Kidney tubule cell (primary cell): ENCODE measurements at regions not wholly inside any gene's neighbourhood (a gene's known extent, or its start where the extent isn't known, plus 50 kb on each side); places are given as distances from the start of the nearest gene placed in this dataset.

Experiments used
- DNase-seq: peaks from one replicate; pipeline ENCODE4 v3.0.0-alpha.2; 2018; ENCODE audit warnings: low spot score

DNA sequence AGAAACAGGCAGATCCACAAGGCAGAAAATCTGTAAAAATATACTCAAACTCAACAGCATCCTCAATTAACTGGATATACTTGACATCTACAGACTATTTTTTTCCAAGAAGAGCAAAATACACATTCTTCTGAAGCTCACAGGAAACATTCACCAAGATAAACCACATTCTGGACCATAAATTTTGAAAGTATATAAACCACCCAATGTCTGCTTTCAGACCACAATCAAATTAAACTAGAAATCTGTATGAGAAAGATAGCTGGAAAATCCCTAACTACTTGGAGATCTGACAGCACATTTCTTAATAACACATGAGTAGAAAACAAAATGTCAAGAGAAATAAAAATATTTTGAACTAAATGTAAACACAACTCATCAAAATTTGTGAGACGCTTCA is 195.5 kb downstream of the ERMARD start:
- no peak for DNase-seq

DNA sequence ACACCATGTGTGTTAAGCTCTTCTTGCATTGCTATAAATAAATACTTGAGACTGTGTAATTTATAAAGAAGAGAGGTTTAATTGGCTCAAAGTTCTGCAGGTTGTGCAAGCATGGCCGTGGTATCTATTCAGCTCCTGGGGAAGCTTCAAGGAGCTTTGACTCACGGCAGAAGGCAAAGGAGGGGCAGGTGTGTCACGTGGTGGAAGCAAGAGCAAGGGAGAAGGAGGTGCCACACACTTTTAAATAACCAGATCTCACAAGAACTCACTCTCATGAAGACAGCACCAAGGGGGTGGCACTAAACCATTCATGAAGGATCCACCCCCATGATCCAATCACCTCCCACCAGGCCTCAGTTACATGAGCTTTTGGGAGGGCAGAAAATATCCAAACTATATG is 193.7 kb downstream of the ERMARD start:
- no peak for DNase-seq

DNA sequence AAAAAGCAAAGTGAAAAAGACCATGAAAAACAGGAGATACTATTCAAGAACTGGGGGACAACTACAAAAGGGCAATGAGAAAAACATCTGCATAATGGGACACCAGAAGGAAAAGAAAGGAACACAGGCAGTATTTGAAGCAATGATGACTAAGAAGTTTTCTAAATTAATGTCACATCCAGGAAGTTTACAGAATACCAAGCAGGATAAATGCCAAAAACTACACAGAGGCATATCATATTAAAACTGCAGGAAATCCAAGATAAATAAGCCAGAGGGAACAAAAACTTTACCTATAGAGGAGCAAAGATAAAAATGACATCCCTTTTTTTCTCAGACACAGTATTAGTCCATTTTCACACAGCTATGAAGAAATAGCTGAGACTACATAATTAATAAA is 193.0 kb downstream of the ERMARD start:
- no peak for DNase-seq

DNA sequence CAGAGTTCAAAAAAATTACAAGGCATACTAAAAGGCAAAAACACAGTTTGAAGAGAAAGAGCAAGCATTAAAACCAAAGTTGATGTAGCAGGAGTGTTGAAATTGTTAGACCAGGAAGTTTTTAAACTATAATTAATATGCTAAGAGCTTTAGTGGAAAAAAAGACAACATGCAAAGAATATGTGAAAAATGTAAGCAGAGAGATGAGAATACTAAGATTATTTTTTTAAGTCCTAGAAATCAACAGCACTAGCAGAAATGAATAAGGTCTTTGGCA is 192.6 kb downstream of the ERMARD start:
- DNase-seq, result no peak

DNA sequence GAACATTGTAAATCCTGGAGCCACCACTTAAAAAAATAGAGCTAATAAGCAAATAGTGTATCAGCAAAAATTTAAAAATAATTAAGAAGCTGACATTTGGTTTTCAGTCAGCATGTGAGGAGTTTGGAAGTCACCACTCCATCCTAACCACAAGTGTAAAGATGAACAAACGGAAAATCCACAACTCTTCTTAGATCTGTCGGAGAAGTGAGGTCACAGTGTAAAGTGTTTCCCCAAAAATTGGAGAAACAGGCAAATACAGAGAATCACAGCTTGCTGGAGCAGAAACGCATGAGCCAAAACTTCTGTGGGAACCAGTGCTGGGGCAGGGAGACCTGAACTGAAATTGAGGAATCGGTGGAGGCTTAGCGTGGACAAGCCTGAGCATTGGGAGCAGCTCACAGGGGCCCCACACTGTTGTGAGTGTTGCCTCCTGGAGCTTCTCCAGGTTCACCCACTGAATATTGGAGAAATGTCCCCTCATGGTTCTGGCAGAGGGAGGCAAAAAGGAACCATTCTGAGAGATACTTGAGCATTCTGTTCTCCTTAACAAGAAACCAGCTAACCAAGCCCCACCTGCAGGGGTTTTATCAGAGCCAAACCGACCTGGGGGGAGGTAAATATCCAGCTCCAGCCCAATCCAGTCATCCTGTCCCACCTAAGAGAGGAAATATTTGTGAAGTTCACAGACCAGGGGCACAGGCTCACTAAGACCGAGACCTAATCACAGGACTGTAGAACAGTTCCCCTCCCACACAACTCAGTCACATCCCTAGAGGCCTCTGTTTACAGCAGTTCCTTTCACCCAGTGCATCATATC is 192.0 kb downstream of the ERMARD start:
- DNase-seq, result no peak

DNA sequence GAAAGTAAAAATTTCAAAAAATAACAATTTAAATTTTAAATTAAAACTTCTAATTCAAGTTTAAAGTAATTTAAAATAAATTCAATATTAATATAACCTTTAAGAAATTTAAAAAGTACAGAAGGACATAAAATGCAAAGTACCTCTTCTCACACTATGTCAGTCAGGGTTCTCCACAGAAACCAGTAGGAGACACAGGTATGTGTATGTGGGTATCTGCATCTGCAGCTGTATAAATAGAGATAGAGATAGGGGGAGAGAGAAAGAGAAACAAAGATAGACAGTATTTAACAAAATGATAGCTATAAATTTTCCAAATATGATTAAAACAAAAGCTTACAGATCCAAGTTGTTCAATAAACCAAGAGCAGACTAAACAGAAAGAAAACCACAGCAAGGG is 190.8 kb downstream of the ERMARD start:
- DNase-seq, result no peak

DNA sequence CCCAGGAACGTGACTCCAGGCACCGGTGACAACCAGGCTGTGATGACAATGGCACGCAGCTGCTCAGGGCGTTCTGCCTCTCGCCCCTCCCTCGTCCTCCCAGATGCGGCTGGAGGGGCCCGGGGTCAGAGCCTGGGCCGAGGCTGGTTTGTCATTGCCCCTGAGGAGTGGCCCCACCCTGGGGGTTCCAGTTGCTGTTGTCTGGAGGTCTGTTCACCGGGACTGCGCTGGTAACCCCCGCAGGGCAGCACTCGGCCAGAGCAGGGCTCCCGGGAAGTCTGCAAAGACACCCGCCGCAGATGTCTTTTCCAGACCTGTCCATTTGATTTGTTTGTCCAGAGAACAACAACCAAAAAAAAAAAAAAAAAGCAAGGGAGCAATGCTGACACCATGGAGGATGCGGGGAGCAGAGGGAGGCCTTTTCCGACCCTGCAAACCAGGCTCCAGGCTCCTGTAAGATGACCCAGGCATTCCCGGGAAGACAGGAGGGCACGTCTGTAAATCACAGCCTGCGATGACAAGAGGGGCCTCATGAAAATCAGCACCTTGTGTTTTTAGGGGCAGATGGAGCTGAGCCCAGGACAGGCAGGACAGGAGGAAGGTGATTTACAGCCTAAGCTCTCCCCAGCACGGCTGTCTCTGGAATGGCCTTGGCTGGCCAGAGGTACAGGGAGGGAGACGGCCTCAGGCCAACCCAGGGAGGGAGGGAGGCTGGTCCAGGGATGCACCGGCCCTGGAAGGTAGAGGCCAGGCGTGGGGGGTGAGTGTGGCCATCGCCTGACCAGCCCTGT is 189.3 kb downstream of the ERMARD start:
- no peak for DNase-seq

DNA sequence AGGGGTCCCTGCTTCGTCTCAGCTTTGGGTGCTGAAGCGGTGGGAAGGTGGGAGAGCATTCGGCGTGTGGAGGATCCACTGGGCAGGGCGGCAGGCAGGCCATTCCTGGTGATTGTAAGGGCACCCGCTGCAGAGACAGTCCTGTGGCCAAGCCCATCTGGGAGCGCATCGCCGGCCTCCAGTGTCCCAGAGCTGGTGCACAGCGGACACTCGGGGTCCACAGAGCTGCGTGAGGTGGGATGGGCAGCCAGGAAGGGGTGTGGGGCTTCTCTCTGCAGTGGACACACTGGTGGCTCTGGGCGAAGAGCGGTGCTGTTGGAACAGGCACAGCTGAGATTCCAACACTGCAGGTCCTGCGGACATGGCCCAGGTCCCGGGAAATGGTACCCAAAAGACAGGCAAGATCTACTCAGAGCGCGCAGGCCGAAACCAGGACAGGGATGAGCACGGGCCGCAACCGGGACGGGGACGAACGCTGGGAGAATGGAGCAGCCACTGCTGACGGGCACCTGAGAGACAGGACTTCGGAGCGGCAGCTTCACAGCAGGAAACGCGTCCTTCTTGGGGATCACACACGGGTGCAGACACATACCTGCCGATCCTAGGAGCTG is 188.2 kb downstream of the ERMARD start:
- DNase-seq, result no peak

DNA sequence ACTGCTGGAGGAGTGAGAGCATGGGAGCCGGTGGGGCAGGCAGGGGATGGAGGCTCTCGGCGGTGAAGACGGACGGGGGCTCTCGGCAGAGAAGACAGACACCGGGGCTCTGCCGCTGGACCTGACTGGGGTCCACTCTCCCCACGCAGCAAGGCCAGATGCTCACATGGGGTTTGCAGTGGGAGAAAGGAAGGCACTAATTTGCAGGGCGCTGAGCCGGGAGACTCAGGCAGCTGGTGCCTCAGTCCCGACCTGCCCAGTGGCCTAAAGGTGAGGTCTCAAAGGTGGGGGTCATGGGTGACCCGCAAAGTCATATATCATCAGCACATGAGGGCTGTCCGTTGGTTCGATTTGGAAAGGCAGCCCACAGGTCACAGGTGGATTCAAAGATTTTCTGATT is 187.3 kb downstream of the ERMARD start:
- no peak for DNase-seq

DNA sequence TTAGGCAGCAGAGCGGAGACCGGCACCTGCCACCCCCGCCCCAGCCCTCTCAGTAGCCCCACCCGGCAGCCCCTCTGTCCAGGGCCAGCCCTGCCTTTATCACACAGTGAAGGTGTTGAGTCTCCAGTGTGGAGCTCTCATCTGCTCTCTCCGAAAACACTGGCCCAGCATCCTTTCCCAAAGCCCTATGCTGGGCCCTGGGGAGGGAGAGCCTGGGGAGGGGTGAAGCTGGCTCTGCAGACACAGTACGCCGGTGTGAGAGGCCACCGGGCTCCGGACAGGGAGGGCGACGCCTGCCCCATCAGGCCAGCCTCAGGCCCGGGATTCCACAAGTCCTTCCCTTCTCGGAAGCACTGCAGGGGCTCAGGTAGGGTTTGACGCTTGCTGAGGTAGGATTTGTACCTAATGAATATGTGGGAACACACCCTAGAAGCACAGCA is 186.9 kb downstream of the ERMARD start:
- no peak for DNase-seq

DNA sequence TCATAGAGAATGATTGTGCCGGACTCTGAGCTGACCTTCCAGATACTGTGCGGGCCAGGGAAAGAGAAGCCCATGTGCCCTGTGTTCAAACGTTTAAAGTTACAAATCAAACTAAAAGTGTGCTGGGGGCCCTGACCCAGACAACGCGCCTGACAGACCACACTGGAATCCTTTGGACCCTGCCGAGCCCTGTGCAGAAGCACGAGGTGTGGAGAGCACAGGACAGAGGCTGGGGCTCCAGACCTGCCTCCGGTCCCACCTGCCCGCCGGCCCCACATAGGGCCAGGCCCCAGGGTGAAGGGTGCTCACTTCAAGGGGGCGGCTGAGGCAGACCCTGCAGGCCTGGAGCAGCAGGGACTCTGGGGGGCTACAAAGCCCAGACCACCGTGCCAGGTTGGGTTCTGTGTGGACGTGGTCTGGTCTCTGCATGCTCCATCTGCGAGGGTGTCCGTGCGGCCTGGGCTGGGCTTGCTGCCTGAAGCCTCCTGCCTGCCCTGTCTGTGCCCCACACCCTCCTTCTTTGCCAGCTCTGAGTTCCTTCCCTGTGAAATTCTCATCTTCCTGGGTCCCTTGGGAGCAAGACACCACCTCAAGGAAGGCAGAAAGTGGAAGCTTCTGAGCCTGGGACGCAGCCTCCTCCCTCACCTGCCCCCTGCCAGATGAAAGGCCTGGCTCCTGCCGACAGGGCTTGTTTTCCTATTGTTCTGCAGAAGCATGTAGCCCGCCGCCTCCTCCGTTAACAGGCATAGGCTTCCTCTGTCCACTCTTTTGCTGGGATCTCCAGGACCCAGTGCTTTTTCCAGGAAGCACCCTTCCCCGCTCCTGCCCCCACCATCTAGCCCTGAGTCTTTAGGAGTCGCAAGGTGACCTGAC is 186.2 kb downstream of the ERMARD start:
- DNase-seq, result no peak

DNA sequence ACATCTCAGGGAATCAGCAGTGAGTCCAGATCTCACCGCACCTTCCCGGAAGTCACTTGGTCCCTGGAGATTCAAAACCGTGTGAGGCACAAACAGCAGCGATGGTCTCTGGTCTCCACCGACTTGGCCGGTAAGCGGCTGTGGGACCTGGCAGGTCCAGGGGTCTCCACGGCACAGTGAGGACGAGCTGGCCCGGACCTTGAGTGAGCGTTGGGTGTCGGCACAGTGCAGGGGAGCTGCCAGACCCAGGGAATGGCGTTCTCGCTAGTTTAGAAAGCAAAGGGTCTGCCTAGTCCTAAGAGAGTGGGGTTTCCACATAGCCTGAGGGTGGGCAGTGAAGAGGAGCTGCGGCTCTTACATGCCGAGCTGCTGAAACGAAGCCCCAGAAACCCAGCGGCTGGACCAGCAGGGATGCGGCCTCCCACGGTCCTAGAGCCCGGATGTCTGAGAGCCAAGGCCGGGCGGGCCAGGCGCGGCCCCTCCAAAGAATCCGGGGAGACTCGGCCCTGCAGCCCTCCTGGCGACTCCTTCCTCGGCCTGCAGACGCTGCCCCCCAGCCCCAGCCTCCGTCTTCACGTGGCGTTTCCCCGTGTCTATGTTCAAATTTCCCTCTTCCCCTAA is 185.0 kb downstream of the ERMARD start:
- no peak for DNase-seq

DNA sequence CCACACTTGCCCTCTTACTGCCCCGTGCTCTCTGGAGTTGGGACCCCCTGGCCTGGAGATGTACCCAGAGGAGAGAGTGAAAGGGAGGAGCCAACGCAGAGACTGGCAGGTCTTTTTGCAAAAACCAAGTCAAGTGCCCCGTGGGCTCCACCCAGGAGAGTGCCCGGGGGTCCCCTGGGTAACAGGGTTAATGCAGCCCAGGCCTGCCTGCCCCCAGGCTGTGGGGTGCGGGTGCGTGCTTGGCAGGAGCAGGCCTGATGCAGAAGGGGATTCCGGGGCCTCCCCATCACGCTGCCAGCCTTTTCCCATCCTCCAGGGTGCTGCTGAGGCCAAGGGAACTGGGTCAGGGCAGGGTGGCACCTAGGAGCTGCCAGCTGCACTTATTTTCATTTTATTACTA is 184.4 kb downstream of the ERMARD start:
- no peak for DNase-seq

DNA sequence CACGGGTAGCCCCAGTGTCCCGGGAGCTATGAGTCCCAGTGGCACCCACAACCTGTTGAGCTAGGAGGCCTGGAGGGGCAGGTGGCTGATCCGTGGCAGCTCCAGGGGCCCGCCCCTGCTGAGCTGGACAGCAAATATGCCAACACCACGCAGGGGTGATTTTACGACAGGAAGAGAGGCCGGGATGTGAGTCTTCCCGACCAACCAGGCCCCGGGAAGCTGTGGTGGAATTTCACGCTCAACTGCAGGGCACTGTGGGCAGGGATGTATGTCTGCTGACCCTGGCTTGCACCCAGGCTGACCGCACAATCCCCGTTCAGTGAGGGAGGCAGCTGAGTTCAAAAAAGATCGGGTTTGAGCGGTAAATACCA is 183.9 kb downstream of the ERMARD start:
- DNase-seq, result peak; percentile 97

DNA sequence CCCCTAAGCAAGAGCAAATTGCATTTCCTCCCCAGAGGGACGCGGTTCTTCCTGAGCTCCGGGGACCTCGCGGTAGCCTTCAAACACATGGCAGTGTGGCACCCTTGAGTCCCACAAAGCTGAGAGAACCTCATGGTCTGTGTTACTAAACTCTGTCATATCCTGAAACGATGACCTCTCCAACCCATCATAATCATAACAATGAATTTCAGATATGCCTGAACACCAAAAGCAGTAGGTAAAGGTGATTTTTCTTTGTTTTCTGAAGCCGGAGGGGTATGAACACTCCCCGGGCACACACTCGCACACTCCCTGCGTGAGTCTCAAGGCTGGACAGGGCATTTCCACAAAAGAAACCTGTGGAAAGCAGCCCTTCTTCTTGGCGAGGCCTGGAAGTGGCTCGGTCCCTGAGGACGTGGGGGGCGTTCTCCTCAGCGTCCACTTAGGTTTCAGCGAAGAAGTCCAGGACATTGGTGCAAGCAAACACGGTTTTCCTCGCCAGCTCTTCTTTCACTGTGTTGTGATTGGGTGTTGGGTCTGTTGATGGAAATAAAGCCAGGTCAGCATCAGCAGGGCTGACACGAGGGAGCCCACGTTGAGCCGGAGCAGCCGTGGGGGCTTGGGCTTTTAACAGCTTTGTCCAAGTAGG is 183.4 kb downstream of the ERMARD start:
- no peak for DNase-seq

DNA sequence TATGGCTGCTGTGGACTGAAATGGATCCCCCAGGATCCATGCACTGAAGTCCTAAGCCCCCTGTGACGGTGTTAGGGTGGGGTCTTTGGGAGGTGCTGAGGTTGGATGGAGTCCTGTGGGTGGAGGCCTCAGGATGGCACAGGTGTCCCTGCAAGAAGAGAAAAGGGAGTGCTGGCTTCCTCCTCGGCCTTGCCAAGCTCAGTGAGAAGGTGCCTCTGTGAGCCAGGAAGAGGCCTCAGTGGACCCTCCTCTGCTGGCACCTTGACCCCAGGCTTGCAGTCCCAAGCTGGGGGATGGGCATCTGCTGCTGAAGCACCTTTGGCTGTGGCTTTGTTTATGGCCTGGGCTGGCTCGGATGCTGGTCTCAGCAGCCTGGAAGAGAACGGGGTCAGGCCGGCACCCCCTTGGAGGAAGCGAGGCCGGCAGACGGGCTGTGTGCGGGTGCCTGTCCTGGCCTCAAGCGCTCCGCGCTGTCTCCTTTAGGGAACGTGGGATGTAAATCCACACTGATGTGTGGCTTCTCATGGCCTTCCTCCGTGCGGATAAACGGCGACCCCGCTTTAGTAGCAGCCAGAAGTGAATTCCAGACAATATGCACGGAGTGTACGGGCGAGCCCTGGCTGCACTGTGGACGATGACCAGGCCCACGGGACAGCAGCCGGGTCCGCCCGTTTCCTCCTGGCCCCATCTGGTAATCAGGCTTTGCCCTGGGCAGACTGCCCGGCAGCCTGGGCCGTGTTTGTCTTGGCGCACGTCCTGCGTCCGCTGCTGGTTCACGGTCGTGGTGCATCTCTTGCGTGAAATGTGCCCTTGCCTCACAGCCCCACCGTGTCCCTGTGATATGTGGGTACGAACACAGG is 182.6 kb downstream of the ERMARD start:
- DNase-seq, result peak; percentile 35

DNA sequence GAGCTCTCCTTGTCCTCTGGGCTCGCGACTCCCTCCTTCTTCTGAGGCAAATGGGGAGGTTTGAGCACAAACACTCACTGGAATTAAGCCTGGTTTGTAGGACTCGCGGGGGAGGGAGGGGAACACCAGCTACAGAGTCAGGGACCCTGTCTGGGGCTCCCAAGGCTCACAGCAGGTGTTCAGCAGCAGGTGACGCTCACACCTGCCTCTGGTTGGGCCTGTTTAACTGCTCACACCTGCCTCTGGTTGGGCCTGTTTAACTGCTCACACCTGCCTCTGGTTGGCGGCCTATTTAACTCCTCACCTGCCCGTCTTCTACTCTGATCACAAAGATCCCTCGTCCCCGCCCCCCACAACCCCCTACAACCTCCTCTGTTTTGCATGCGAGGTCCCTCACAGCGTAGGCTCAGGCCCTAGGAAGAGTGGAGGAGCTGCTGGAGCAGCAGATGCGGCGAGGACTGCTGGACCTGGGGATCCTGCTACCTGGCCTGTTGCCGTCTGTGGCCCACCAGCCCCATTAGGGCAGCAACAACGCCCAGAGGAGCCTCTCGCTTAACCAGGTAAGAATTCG is 181.9 kb downstream of the ERMARD start:
- DNase-seq, result no peak

DNA sequence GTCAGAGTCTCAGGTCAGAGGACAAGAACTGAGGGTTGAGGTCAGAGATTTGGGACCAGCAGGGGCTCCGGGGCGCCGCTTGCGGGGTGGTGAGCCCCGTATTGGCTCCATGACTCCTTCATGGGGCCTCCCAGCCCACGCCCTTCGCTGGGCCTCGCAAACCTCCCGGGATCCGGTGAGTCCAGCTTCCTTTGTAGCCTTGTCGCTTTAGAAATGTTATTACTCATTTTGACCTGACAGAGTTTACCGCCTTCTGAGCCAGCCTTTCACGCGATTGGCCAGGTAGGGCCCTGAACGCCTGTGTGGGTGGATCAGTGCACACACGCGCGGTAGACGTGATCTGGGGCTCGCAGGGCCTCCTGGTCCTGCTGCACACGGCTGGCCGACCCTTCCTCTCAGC is 181.1 kb downstream of the ERMARD start:
- DNase-seq, result peak; percentile 56

DNA sequence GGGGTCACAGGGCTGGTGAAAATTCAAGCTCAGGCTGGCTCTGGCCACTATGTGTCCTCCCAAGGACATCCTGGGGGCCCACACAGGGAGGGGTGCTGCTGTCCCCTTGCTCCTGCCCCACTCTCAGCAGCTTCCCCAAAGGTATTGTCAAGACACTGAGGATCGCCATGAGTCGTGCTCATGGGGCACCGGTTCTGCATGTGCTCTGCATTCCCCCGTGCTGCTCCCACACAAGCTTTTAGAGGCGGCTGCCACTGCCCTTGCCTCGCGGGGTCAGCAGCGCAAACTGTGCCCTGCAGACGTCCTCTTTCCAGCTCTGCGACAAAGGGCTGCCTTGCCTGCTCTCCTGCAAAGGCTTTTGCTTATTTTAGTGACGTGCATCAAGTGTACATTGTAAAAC is 179.8 kb downstream of the ERMARD start:
- no peak for DNase-seq

DNA sequence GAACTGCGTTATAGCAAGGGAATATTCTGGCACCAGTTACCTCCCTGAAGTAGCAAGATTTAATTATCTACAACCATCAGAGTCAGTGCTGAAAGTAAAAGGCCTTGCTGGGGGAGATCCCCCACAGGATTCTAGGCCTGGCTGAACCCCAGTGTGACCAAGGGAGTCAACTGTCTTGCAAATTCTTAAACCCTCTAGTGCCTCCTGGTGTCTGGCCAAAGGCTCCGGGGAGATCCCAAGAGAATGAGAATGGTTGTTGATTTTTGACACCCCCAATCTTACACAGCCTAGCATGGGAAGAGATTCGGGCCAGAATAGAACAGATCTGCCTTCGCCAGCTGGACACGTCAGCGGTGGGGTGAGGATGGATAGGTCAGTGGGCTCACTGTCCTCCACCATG is 179.4 kb downstream of the ERMARD start:
- DNase-seq, result no peak
